OCI-LY3 (cell line): ENCODE measurements at regions not wholly inside any gene's neighbourhood (a gene's known extent, or its start where the extent isn't known, plus 50 kb on each side); places are given as distances from the start of the nearest gene placed in this dataset.

Source experiments
- H2AFZ ChIP-seq: fragments of 200-600, 300-600 bp; shearing (Covaris generic); 2 replicates; pipeline ENCODE4 v1.6.0; 2014; ENCODE audit warnings: antibody characterized with exemption, low read depth, low read length
- H3K27ac ChIP-seq: fragments of 200-600, 300-600 bp; sonication (generic); 2 replicates; pipeline ENCODE4 v1.5.1; 2014; ENCODE audit warnings: mild to moderate bottlenecking, low read length, moderate library complexity, mixed read lengths
- H3K27me3 ChIP-seq: fragments of 200-600, 300-600 bp; sonication (generic); 2 replicates; pipeline ENCODE4 v1.6.1; 2014; ENCODE audit warnings: low read depth, low read length, mixed read lengths
- H3K36me3 ChIP-seq: fragments of 200-600, 300-600 bp; sonication (generic); replicated peaks from 2 replicates; pipeline ENCODE3; 2014; ENCODE audit warnings: low read depth, low read length, mixed read lengths
- H3K4me1 ChIP-seq: fragments of 300-600, 200-600 bp; sonication (generic); 2 replicates; pipeline ENCODE4 v1.6.1; 2014; ENCODE audit warnings: low read length, mixed read lengths
- H3K4me2 ChIP-seq: fragments of 200-600, 300-600 bp; sonication (generic); 2 replicates; pipeline ENCODE4 v1.6.1; 2014; ENCODE audit warnings: low read length, mixed read lengths
- H3K4me3 ChIP-seq: fragments of 300-600, 200-600 bp; sonication (generic); 2 replicates; pipeline ENCODE4 v1.5.1; 2014; ENCODE audit warnings: antibody characterized with exemption, mild to moderate bottlenecking, low read length, moderate library complexity
- H3K79me2 ChIP-seq: fragments of 300-600, 200-600 bp; shearing (Covaris generic); 2 replicates; pipeline ENCODE4 v1.6.1; 2014; ENCODE audit warnings: mild to moderate bottlenecking, low read length, mixed read lengths
- H3K9ac ChIP-seq: fragments of 300-600, 200-600 bp; shearing (Covaris generic); 2 replicates; pipeline ENCODE4 v1.6.0; 2014; ENCODE audit warnings: mild to moderate bottlenecking, low read length, moderate library complexity
- H3K9me3 ChIP-seq: fragments of 200-600, 300-600 bp; shearing (Covaris generic); 2 replicates; pipeline ENCODE4 v1.6.1; 2014; ENCODE audit warnings: low read length, mixed read lengths; ENCODE audit not compliant: insufficient read depth
- H4K20me1 ChIP-seq: fragments of 200-600, 300-600 bp; sonication (generic); 2 replicates; pipeline ENCODE4 v1.6.1; 2016; ENCODE audit warnings: low read length, mixed read lengths; ENCODE audit not compliant: insufficient read depth
- EZH2phosphoT487 ChIP-seq: fragments of 200-600 bp; shearing (Covaris generic); IDR thresholded peaks from 2 replicates; pipeline ENCODE4 v1.6.1; 2018; ENCODE audit warnings: antibody characterized with exemption, mixed run types, low read depth
- TF ChIP-seq, protein P1 (sequence below): fragments of 200-600, 300-600 bp; sonication (generic); IDR thresholded peaks from 2 replicates; pipeline ENCODE4 v1.5.1; 2014; ENCODE audit warnings: antibody characterized with exemption, low read length, low read depth

DNA sequence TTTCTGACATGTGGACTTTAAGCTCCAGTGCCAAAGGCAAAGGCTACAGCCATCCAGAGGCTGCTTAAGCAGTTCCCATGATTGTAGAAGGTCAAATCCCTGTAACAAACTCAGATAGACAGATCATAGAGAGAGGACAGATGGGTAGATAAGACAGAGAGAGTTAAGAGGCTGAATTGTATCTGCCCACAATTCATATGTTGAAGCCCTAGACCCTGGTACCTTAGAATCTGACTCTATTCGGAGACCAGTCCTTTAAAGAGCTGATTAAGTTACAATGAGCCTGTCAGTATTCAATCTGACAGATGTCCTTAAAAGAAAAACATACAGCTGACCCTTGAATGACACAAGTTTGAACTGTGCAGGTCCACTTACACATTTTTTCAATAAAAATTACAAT lies 115.2 kb downstream of the RAP2A start:
- no peak overlapping the region for H3K27ac ChIP-seq
- no peak overlapping the region for H3K4me2 ChIP-seq
- no peak overlapping the region for H3K9ac ChIP-seq
- no peaks in the 10 kb centered on the region for H3K9me3 ChIP-seq
- H3K4me1 ChIP-seq, result peaks cover 8% of the 10 kb centered on the region
- no peak for TF ChIP-seq EZH2phosphoT487
- TF ChIP-seq, protein P1, sequence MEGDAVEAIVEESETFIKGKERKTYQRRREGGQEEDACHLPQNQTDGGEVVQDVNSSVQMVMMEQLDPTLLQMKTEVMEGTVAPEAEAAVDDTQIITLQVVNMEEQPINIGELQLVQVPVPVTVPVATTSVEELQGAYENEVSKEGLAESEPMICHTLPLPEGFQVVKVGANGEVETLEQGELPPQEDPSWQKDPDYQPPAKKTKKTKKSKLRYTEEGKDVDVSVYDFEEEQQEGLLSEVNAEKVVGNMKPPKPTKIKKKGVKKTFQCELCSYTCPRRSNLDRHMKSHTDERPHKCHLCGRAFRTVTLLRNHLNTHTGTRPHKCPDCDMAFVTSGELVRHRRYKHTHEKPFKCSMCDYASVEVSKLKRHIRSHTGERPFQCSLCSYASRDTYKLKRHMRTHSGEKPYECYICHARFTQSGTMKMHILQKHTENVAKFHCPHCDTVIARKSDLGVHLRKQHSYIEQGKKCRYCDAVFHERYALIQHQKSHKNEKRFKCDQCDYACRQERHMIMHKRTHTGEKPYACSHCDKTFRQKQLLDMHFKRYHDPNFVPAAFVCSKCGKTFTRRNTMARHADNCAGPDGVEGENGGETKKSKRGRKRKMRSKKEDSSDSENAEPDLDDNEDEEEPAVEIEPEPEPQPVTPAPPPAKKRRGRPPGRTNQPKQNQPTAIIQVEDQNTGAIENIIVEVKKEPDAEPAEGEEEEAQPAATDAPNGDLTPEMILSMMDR, result no peak
- H2AFZ ChIP-seq, result no peak overlapping the region
- no peaks in the 10 kb centered on the region for H3K27me3 ChIP-seq
- H3K4me3 ChIP-seq, result no peak overlapping the region
- no peaks in the 10 kb centered on the region for H4K20me1 ChIP-seq
- H3K79me2 ChIP-seq, result no peaks in the 10 kb centered on the region
- H3K36me3 ChIP-seq, result no peaks in the 10 kb centered on the region

GRCh38 chr13:97554496-97554895 lies 120.5 kb downstream of the RAP2A start:
- Histone ChIP-seq H3K9ac (no peak overlapping the region), H2AFZ (no peak overlapping the region), H3K4me2 (no peak overlapping the region), H3K27ac (no peak overlapping the region), H3K4me3 (no peak overlapping the region), H3K36me3 (no peaks in the 10 kb centered on the region), H4K20me1 (no peaks in the 10 kb centered on the region), H3K27me3 (no peaks in the 10 kb centered on the region), H3K4me1 (no peaks in the 10 kb centered on the region), H3K79me2 (no peaks in the 10 kb centered on the region), H3K9me3 (no peaks in the 10 kb centered on the region)
- no peak for TF ChIP-seq EZH2phosphoT487
- TF ChIP-seq, protein P1, result no peak

DNA sequence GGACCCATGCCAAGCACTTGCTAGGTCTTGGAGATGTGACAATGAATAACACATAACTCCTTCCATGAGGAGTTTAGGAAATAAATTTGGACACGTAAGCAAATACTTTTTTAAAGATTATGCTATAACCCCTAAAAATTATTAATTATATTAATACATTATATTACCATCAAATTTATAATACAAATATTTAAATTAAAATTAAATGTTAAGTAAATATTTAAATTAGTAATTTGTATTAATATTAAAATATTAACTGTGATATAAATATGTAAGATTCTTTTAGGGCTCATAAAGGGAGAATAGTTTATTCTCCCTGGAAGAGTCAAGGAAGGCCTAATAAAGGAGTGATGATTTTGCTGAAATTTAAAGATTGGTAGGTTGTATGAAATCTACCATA lies 121.1 kb downstream of the RAP2A start:
- Histone ChIP-seq H3K36me3 (no peaks in the 10 kb centered on the region), H3K79me2 (no peaks in the 10 kb centered on the region), H3K9me3 (no peaks in the 10 kb centered on the region), H3K4me3 (no peak overlapping the region), H3K4me1 (no peaks in the 10 kb centered on the region), H3K27ac (no peak overlapping the region), H3K27me3 (no peaks in the 10 kb centered on the region), H3K9ac (no peak overlapping the region), H4K20me1 (no peaks in the 10 kb centered on the region), H2AFZ (no peak overlapping the region), H3K4me2 (no peak overlapping the region)
- TF ChIP-seq, protein P1, result no peak
- TF ChIP-seq EZH2phosphoT487, result no peak

GRCh38 chr13:97559030-97559429 lies 125.1 kb downstream of the RAP2A start:
- H2AFZ ChIP-seq, result no peak overlapping the region
- TF ChIP-seq EZH2phosphoT487, result no peak
- TF ChIP-seq, protein P1, result no peak
- no peaks in the 10 kb centered on the region for H3K36me3 ChIP-seq

More at GRCh38 chr13:97559030-97559429, 125.1 kb downstream of the RAP2A start:
- H3K27ac ChIP-seq, result no peak overlapping the region
- H3K79me2 ChIP-seq, result no peaks in the 10 kb centered on the region
- H3K4me3 ChIP-seq, result no peak overlapping the region
- H4K20me1 ChIP-seq, result no peaks in the 10 kb centered on the region
- no peak overlapping the region for H3K9ac ChIP-seq
- no peaks in the 10 kb centered on the region for H3K9me3 ChIP-seq
- H3K27me3 ChIP-seq, result 0 out of 2 replicates have a peak, but pooled peaks cover 4% of the 10 kb centered on the region
- no peaks in the 10 kb centered on the region for H3K4me1 ChIP-seq
- no peak overlapping the region for H3K4me2 ChIP-seq
